ENCODE measurements at regions not wholly inside any gene's neighbourhood (a gene's known extent, or its start where the extent isn't known, plus 50 kb on each side); places are given as distances from the start of the nearest gene placed in this dataset.

GRCh38 chr9:1550636-1551035 lies 464.5 kb upstream of the SMARCA2 start:
- H3K27ac ChIP-seq (ENCODE audit: low read depth in 1 of 2, low read length in 2 of 2): no peak overlapping the region
- TF ChIP-seq ATF3 (IDR thresholded peaks at IDR 0.05) (no peak), RAD21 (IDR thresholded peaks at IDR 0.05) (no peak), GABPA (IDR thresholded peaks at IDR 0.05 in 1 of 2, conservative IDR thresholded peaks at IDR 0.05 in 1 of 2) (no peak), FOXA2 (IDR thresholded peaks at IDR 0.05) (no peak), REST (IDR thresholded peaks at IDR 0.05) (no peak), ZBTB33 (IDR thresholded peaks at IDR 0.05) (no peak)
- no peak overlapping the region for H3K9ac ChIP-seq (ENCODE audit: low read depth in 1 of 2, low read length in 2 of 2)
- H3K4me3 ChIP-seq (ENCODE audit: low read depth in 1 of 3, low read length in 3 of 3): no peak overlapping the region
- no peak for DNase-seq (ENCODE audit: low spot score)
- no peaks in the 10 kb centered on the region for H3K9me3 ChIP-seq (ENCODE audit: control insufficient read depth in 4 of 4, low read length in 3 of 4)
- H3K4me1 ChIP-seq (ENCODE audit: control insufficient read depth in 4 of 4, insufficient read depth in 4 of 4, low read length in 3 of 4): no peaks in the 10 kb centered on the region
- no peaks in the 10 kb centered on the region for H3K36me3 ChIP-seq (ENCODE audit: control insufficient read depth in 4 of 4, insufficient read depth in 3 of 4, low read depth in 1 of 4, low read length in 3 of 4)
- peaks cover 0 to 2% (median 0%) of the 10 kb centered on the region in 4 donors for H3K27me3 ChIP-seq (ENCODE audit: control insufficient read depth in 4 of 4, insufficient read depth in 4 of 4, low read length in 3 of 4)
- 48% methylated on average over 1 of the region's 1 CpG for WGBS

- no peak overlapping the region for H3K4me3 ChIP-seq (ENCODE audit: low read depth in 1 of 3, low read length in 3 of 3)
- no peak for DNase-seq (ENCODE audit: low spot score)
- 57% methylated on average over 5 of the region's 5 CpGs for WGBS
- H3K4me1 ChIP-seq (ENCODE audit: control insufficient read depth in 4 of 4, insufficient read depth in 4 of 4, low read length in 3 of 4): no peaks in the 10 kb centered on the region
- no peaks in the 10 kb centered on the region for H3K36me3 ChIP-seq (ENCODE audit: control insufficient read depth in 4 of 4, insufficient read depth in 3 of 4, low read depth in 1 of 4, low read length in 3 of 4)
- no peak overlapping the region for H3K9ac ChIP-seq (ENCODE audit: low read depth in 1 of 2, low read length in 2 of 2)
- no peaks in the 10 kb centered on the region for H3K9me3 ChIP-seq (ENCODE audit: control insufficient read depth in 4 of 4, low read length in 3 of 4)
- H3K27ac ChIP-seq (ENCODE audit: low read depth in 1 of 2, low read length in 2 of 2): no peak overlapping the region
- no peaks in the 10 kb centered on the region for H3K27me3 ChIP-seq (ENCODE audit: control insufficient read depth in 4 of 4, insufficient read depth in 4 of 4, low read length in 3 of 4)
- no peak for TF ChIP-seq ZBTB33 (IDR thresholded peaks at IDR 0.05)
- no peak for TF ChIP-seq HNF4A (conservative IDR thresholded peaks at IDR 0.05)
- TF ChIP-seq YY1 (IDR thresholded peaks at IDR 0.05): no peak
- no peak for TF ChIP-seq NR2F2 (IDR thresholded peaks at IDR 0.05)
- TF ChIP-seq ATF3 (IDR thresholded peaks at IDR 0.05): no peak
- TF ChIP-seq JUND (IDR thresholded peaks at IDR 0.05): no peak
- no peak for TF ChIP-seq FOXA2 (IDR thresholded peaks at IDR 0.05)
- no peak for TF ChIP-seq CTCF (IDR thresholded peaks at IDR 0.05; ENCODE audit: low read depth, low read length, missing input control)
- TF ChIP-seq RAD21 (IDR thresholded peaks at IDR 0.05): no peak
- no peak for TF ChIP-seq REST (IDR thresholded peaks at IDR 0.05)
- no peak for TF ChIP-seq EGR1 (IDR thresholded peaks at IDR 0.05; ENCODE audit: low read depth in 2 of 2)
- no peak for TF ChIP-seq TAF1 (conservative IDR thresholded peaks at IDR 0.05)
- TF ChIP-seq SP1 (IDR thresholded peaks at IDR 0.05): no peak
- no peak for TF ChIP-seq GABPA (IDR thresholded peaks at IDR 0.05 in 1 of 2, conservative IDR thresholded peaks at IDR 0.05 in 1 of 2)
- TF ChIP-seq HNF4G (IDR thresholded peaks at IDR 0.05): no peak
- TF ChIP-seq FOXA1 (IDR thresholded peaks at IDR 0.05): no peak
These were observed 460.8 kb upstream of the SMARCA2 start for GRCh38 chr9:1554081-1555035.

Measured in liver (tissue), 8 donors.